ENCODE measurements at regions not wholly inside any gene's neighbourhood (a gene's known extent, or its start where the extent isn't known, plus 50 kb on each side); places are given as distances from the start of the nearest gene placed in this dataset.

- Mint-ChIP-seq H3K4me1 (peaks cover 6% of the 10 kb centered on the region), H3K27ac (no peak overlapping the region), H3K4me3 (no peak overlapping the region), H3K36me3 (no peaks in the 10 kb centered on the region), H3K27me3 (ENCODE audit: insufficient read depth, low read depth) (peaks cover under 1% of the 10 kb centered on the region), H3K9me3 (no peaks in the 10 kb centered on the region)
- DNase-seq (ENCODE audit: low spot score), result no peak
- Histone ChIP-seq H3F3A (ENCODE audit: low read depth) (no peaks in the 10 kb centered on the region), H3K9me3 (ENCODE audit: low read depth) (no peaks in the 10 kb centered on the region), H3K4me2 (no peak overlapping the region), H3K9ac (no peak overlapping the region), H3K4me3 (no peak overlapping the region), H2AFZ (replicated peaks) (peak overlapping the region; percentile 45), H3K4me1 (peaks cover 4% of the 10 kb centered on the region), H3K36me3 (no peaks in the 10 kb centered on the region), H3K79me2 (ENCODE audit: low read depth) (no peaks in the 10 kb centered on the region), H3K27ac (no peak overlapping the region), H3K27me3 (no peaks in the 10 kb centered on the region), H4K20me1 (ENCODE audit: low read depth) (no peaks in the 10 kb centered on the region)
- TF ChIP-seq EZH2 (IDR thresholded peaks at IDR 0.05) (no peak), EZH2phosphoT487 (IDR thresholded peaks at IDR 0.05) (no peak), CTCF (IDR thresholded peaks at IDR 0.05) (no peak)
Measured at GRCh38 chr12:28855761-28856310, 293.2 kb upstream of the FAR2 start.

GRCh38 chr12:28857369-28857768, 291.7 kb upstream of the FAR2 start:
- H3K27me3 ChIP-seq, result no peaks in the 10 kb centered on the region
- no peaks in the 10 kb centered on the region for H3K9me3 Mint-ChIP-seq
- H3K4me3 Mint-ChIP-seq, result no peak overlapping the region
- H3K4me3 ChIP-seq, result no peak overlapping the region
- H3F3A ChIP-seq (ENCODE audit: low read depth), result no peaks in the 10 kb centered on the region
- H3K27ac ChIP-seq, result no peak overlapping the region
- no peaks in the 10 kb centered on the region for H3K79me2 ChIP-seq (ENCODE audit: low read depth)
- peaks cover 6% of the 10 kb centered on the region for H3K4me1 Mint-ChIP-seq
- peaks cover 4% of the 10 kb centered on the region for H3K4me1 ChIP-seq
- H3K9ac ChIP-seq, result no peak overlapping the region
- H3K27ac Mint-ChIP-seq, result no peak overlapping the region
- peak overlapping the region; percentile 89 for H2AFZ ChIP-seq (replicated peaks)
- peaks cover 3% of the 10 kb centered on the region for H3K27me3 Mint-ChIP-seq (ENCODE audit: insufficient read depth, low read depth)
- no peak for TF ChIP-seq EZH2phosphoT487 (IDR thresholded peaks at IDR 0.05)
- no peak for TF ChIP-seq EZH2 (IDR thresholded peaks at IDR 0.05)
- TF ChIP-seq CTCF (IDR thresholded peaks at IDR 0.05), result no peak
- no peak for DNase-seq (ENCODE audit: low spot score)
- no peaks in the 10 kb centered on the region for H3K9me3 ChIP-seq (ENCODE audit: low read depth)
- H3K36me3 Mint-ChIP-seq, result no peaks in the 10 kb centered on the region
- no peaks in the 10 kb centered on the region for H4K20me1 ChIP-seq (ENCODE audit: low read depth)
- H3K4me2 ChIP-seq, result no peak overlapping the region
- no peaks in the 10 kb centered on the region for H3K36me3 ChIP-seq

GRCh38 chr12:28859551-28859950, 289.5 kb upstream of the FAR2 start:
- no peaks in the 10 kb centered on the region for H3K27me3 ChIP-seq
- DNase-seq (ENCODE audit: low spot score), result no peak
- no peaks in the 10 kb centered on the region for H4K20me1 ChIP-seq (ENCODE audit: low read depth)
- H3K4me1 ChIP-seq, result peaks cover 4% of the 10 kb centered on the region
- no peaks in the 10 kb centered on the region for H3F3A ChIP-seq (ENCODE audit: low read depth)
- Mint-ChIP-seq H3K9me3 (no peaks in the 10 kb centered on the region), H3K36me3 (no peaks in the 10 kb centered on the region), H3K27ac (no peak overlapping the region), H3K27me3 (ENCODE audit: insufficient read depth, low read depth) (peaks cover 3% of the 10 kb centered on the region), H3K4me1 (peaks cover 6% of the 10 kb centered on the region), H3K4me3 (no peak overlapping the region)
- H3K9ac ChIP-seq, result no peak overlapping the region
- no peak for TF ChIP-seq EZH2phosphoT487 (IDR thresholded peaks at IDR 0.05)
- no peak for TF ChIP-seq EZH2 (IDR thresholded peaks at IDR 0.05)
- TF ChIP-seq CTCF (IDR thresholded peaks at IDR 0.05), result no peak
- H3K4me3 ChIP-seq, result no peak overlapping the region
- H3K36me3 ChIP-seq, result no peaks in the 10 kb centered on the region
- no peaks in the 10 kb centered on the region for H3K79me2 ChIP-seq (ENCODE audit: low read depth)
- H3K27ac ChIP-seq, result no peak overlapping the region
- H3K4me2 ChIP-seq, result no peak overlapping the region
- no peaks in the 10 kb centered on the region for H3K9me3 ChIP-seq (ENCODE audit: low read depth)
- no peak overlapping the region for H2AFZ ChIP-seq (replicated peaks)
